AG09319 (cell line): ENCODE measurements at regions not wholly inside any gene's neighbourhood (a gene's known extent, or its start where the extent isn't known, plus 50 kb on each side); places are given as distances from the start of the nearest gene placed in this dataset.

Experiments
- DNase-seq: peaks from one replicate; pipeline ENCODE4 v3.0.0-alpha.2; 2010; ENCODE audit warnings: low read depth; ENCODE audit errors: extremely low read depth
- CTCF ChIP-seq: IDR thresholded peaks from 2 replicates; pipeline ENCODE4 v1.5.1; 2011; ENCODE audit warnings: low read depth, mild to moderate bottlenecking, inconsistent platforms, low read length, moderate library complexity

DNA sequence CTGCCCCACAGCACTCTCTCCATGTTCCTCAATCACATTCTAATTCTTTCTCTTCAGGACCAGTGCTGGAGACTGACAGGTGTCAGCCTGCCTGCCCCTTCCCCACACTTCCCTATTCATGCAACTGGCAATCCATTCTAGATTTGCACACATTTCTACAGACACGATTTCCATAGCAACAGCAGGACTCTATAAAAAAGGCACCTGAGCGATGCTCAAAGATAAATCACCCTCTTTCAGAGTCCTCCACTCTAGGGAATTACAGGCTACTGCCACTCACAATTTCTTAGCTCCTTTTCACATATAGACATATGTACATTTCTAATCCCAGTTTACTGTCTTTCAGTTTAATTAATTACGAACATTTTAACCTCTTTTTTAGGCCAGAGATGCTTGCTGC lies 118.1 kb upstream of the ANKRD1 start:
- DNase-seq, result no peak
- no peak for TF ChIP-seq CTCF

- DNase-seq, result no peak
- no peak for TF ChIP-seq CTCF
These were observed 119.5 kb upstream of the ANKRD1 start for GRCh38 chr10:91040343-91040742.

DNA sequence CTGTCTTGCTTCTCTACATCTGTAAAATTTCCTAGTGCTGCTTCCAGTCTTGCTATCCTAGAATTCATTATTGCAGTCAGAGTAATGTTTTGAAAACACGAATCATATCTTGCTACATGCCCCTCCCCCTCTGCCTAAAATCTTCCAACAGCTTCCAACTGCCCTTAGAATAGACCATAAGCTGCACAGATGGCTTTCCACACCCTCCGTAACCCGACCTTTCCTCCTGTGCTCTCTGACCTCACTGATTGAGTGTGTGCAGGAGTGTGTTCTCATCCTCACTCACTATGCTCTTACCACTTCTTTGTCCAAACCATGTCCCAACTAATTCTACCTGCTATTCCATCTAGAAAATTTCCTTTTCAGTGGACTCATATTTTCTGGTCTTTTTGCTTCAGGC lies 121.2 kb upstream of the ANKRD1 start:
- TF ChIP-seq CTCF, result no peak
- DNase-seq, result no peak

GRCh38 chr10:91043173-91043910 lies 122.5 kb upstream of the ANKRD1 start:
- TF ChIP-seq CTCF, result peak; percentile 35
- no peak for DNase-seq

DNA sequence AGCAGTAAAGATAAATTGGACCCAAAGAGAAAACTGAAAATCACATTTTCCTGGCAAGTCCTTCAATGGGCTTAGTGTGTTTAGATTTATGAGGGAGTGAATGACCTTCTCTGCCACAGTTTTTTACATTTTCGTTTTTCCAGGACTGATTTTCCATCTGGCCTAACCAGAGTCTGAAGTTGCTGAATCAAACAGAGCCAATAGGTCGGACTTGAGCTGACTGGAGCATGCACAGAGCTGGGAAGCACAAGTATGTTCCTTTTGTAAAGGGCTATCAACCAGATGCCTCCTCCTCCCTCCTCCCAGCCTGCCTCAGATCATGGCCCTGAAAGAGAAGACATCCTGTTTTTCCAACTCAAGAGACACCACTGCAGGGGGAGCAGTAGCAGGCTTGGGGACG lies 126.0 kb upstream of the ANKRD1 start:
- no peak for TF ChIP-seq CTCF
- no peak for DNase-seq

DNA sequence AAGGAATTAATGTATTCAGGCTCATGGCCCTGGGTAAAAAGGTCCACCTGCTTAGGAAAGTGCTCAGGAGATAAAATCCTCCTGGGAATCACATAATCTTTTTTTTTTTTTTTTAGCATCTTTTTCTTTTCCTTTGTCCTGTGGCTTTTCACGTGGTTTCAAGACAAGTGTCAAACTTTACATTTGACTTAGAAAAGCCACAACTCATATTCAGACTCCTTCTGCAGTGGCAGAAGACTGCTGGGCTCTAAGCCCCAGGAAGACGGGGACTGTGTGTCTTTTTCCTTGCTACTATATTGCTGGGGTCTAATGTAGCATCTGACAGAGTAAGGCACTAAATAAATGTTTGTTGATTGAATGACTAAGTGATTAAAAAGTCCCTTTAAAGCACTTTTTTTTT lies 127.5 kb upstream of the ANKRD1 start:
- no peak for DNase-seq
- no peak for TF ChIP-seq CTCF

DNA sequence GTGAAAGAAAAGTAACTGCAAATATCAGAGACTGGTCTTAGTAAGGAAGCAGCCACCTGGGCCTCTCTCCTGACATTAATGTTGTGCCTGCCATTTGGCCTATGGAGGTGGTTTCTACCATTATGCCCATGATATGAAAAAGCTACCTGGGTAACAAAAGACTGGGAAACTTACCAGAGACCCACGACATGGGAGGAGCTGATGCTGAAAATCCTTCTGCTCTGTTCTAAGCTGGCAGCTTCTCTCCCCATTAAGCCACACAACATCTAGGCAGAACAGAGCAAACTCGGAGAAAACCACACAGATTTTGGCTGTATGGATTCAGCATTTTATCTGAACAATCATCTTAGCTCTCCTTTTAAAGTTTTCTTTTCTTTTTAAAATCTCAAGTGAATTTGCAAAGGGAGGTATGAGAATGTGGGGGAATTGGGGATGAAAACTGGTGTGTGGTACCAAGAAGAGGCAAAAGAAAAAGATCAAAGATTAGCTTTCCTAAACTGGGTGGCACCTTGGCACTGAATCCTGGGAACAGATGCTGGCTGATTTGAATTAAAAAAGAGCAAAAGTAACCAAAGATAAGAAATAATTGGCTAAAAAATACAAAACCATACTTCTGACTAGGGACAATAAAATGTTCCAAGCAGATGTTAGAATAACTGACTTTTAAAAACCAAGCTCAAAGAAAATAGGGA lies 128.6 kb upstream of the ANKRD1 start:
- no peak for DNase-seq
- TF ChIP-seq CTCF, result no peak
